ENCODE measurements at regions not wholly inside any gene's neighbourhood (a gene's known extent, or its start where the extent isn't known, plus 50 kb on each side); places are given as distances from the start of the nearest gene placed in this dataset.
"Not testable (repeated sequence)": the region's sequence is repeated elsewhere in the genome, so short reads cannot be mapped to it uniquely, and the experiment has no call there.

- DNase-seq (ENCODE audit: low read depth in 2 of 2), result no peak
These were observed 276.2 kb upstream of the CNTN6 start for GRCh38 chr3:816605-817004.

DNA sequence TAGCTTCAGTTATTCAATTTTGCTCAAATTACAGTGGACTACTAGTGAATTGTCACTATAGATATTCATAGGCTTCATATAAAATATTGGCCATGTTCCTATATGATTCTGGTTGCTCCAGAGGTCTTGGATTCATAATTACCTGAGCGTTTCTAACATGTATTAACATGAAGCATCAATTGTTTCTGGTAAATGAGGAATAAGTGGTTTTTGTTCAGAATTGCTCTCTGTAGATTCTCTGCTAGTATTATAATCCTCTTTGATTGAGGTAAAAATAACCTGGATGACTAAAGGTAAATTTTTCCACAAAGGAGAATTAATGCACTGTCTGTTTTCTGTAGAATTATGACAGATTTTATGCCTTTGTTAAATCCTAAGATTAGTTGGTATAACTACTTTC, 258.1 kb upstream of the CNTN6 start:
- no peak for DNase-seq (ENCODE audit: low read depth in 2 of 2)

- no peak for DNase-seq (ENCODE audit: low read depth in 2 of 2)
These were observed 257.7 kb upstream of the CNTN6 start for GRCh38 chr3:835096-835495.

DNA sequence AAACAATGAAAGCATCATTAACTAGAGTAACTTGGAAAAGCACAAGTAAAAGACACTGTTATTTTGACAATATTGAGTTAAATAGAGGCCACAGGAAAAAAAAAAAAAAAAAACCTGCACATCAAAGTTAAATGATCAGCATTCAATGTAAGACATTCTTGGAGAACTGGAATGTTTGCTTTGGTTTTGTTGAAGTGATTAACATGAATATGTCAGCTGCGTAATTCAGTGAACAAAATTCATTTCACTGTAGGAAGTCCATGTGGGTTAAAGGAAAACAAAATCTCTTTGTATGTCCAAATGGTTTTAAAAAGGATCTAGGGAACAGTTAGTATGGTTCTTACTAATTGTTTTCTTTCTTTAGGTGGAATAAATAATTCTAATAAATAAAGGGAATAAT, 252.8 kb upstream of the CNTN6 start:
- DNase-seq (ENCODE audit: low read depth in 2 of 2), result no peak

GRCh38 chr3:851098-851790, 241.6 kb upstream of the CNTN6 start:
- no peak for DNase-seq (ENCODE audit: low read depth in 2 of 2)

DNA sequence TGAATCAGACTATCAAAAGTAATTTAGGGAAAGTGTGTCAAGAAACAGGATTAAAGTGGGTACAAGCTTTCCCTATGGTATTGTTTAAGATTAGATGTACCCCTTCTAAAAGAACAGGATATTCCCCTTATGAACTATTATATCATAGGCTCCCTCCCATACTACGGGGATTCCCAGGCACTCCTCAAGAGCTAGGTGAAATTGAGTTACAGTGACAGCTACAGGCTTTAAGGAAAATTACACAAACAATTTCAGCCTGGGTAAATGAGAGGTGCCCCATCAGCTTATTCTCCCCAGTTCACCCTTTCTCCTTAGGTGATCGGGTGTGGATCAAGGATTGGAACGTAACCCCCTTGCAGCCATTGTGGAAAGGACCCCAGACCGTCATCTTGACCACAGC, 240.8 kb upstream of the CNTN6 start:
- DNase-seq (ENCODE audit: low read depth in 2 of 2), result no peak

GRCh38 chr3:853489-853888, 239.3 kb upstream of the CNTN6 start:
- DNase-seq (ENCODE audit: low read depth in 2 of 2), result no peak

GRCh38 chr3:859135-859534, 233.7 kb upstream of the CNTN6 start:
- no peak for DNase-seq (ENCODE audit: low read depth in 2 of 2)

GRCh38 chr3:861721-862120, 231.1 kb upstream of the CNTN6 start:
- DNase-seq (ENCODE audit: low read depth in 2 of 2), result no peak

DNA sequence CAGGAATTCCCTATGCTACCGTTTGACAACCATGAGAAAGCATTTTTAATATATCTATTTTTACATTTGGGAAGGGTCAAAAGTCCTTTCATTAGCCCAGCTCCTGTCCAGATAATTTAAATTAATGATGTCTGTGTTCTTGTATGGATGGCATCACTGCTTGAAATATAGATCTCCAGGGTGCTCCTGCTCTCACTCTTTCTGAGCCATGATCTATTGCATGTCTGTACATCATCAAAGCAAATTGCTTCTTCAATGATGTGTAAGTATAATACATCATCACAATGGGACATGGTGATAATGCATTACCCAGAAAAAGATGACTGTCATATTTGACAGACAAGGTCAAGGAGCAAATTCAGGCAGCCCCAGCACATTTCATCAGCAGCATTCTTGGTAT, 223.6 kb upstream of the CNTN6 start:
- no peak for DNase-seq (ENCODE audit: low read depth in 2 of 2)

- no peak for DNase-seq (ENCODE audit: low read depth in 2 of 2)
These were observed 223.1 kb upstream of the CNTN6 start for GRCh38 chr3:869734-870133.

- DNase-seq (ENCODE audit: low read depth in 2 of 2), result no peak
These were observed 221.2 kb upstream of the CNTN6 start for GRCh38 chr3:871651-872050.

DNA sequence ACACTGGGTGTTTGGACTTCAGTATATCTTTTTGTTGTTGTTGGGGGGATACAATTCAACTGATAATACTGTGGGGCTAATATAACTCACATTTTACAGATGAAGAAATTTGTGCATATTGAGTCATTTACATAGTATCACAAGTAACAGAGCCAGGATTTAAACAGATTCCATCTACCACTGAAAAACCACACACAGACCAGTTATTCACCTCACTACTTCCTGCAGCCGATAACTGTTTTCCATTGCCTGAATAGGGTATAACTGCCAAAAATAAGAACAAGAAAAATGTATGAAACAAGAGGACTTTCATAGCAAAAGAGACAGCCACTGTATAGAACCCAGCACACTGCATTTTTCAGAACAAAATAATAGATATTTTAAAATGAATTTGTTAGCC, 215.8 kb upstream of the CNTN6 start:
- DNase-seq (ENCODE audit: low read depth in 2 of 2), result no peak

- DNase-seq (ENCODE audit: low read depth in 2 of 2), result no peak
These were observed 214.1 kb upstream of the CNTN6 start for GRCh38 chr3:878746-879145.

GRCh38 chr3:880371-880770, 212.5 kb upstream of the CNTN6 start:
- DNase-seq (ENCODE audit: low read depth in 2 of 2), result no peak

DNA sequence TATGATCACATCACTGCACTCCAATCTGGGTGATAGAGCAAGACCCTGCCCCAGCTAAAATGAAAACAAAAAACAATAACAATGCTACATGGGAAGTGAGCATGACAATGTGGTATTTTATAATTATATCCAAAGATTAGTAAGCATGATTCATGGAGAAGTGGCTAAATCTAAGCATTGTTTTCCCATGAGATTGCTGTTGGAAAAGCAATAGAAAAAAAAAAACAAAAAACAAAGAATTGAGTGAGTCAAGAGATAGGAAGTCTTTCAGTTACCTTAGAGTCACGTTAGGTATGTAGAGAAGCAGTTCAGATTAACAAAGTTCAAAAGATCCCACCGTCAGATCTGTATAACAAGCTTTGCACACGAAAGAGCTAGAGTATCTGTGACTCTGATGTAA, 210.3 kb upstream of the CNTN6 start:
- no peak for DNase-seq (ENCODE audit: low read depth in 2 of 2)

DNA sequence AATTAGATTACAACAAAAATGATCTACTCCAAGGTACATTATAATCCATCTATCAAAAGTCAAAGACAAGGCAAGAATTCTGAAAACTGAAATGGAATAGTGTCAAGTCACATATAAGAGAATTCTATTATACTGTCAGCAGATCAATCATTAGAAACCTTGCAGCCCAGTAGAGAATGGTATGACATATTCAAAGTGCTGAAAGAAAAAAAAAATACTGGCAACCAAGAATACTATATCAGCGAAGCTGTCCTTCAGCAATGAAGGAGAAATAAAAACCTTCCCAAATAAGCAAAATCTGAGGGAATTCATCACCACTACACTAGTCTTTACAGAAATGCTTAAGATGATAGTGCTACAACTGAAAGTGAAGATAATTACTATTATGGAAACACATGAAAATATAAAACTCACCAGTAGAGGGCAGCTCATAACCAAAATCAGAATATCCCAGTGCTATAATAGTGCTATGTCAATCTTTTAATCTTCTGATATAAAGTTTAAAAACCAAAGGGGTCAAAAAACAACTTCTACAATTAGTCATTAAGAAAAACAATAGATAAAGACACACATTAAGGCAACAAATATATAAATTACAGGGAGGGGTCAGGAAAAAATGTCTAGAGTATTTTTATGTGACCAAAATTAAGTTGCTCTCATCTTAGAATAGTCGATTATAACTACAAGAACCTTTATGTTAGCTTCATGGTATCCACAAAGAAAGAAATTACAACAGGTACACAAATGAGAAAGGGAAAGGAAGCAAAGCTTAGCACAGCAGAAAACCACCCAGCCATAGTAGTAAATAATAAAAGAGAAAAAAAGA, 190.7 kb upstream of the CNTN6 start:
- no peak for DNase-seq (ENCODE audit: low read depth in 2 of 2)

GRCh38 chr3:905217-905616, 187.6 kb upstream of the CNTN6 start:
- DNase-seq (ENCODE audit: low read depth in 2 of 2), result no peak

GRCh38 chr3:906739-907138, 186.1 kb upstream of the CNTN6 start:
- no peak for DNase-seq (ENCODE audit: low read depth in 2 of 2)

DNA sequence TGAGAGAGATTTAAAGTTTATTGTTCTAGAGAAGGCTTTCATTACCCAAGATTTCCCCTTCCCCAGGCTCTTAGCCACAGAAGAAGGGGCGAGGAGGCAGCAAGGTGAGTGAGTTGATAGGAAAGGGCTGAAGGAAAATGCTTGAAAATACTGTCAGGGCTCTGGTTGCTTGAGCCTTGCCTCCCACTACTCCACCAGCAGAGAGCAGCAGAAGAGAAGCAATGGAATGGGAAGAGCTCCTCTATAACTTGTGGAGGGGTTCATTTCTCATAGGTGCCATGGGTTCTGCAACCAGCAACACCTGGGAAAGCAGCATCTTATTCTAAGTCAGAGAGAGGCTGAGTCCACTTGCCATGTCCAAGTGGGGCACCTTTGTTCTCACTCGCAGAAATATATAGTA, 184.0 kb upstream of the CNTN6 start:
- DNase-seq (ENCODE audit: low read depth in 2 of 2), result no peak

- not testable (repeated sequence) for DNase-seq (ENCODE audit: low read depth in 2 of 2)
These were observed 180.1 kb upstream of the CNTN6 start for GRCh38 chr3:912717-913116.

- DNase-seq (ENCODE audit: low read depth in 2 of 2), result no peak
These were observed 169.5 kb upstream of the CNTN6 start for GRCh38 chr3:923161-923910.

- DNase-seq (ENCODE audit: low read depth in 2 of 2), result no peak
These were observed 162.0 kb upstream of the CNTN6 start for GRCh38 chr3:930866-931265.
